ENCODE measurements at regions not wholly inside any gene's neighbourhood (a gene's known extent, or its start where the extent isn't known, plus 50 kb on each side); places are given as distances from the start of the nearest gene placed in this dataset.

DNA sequence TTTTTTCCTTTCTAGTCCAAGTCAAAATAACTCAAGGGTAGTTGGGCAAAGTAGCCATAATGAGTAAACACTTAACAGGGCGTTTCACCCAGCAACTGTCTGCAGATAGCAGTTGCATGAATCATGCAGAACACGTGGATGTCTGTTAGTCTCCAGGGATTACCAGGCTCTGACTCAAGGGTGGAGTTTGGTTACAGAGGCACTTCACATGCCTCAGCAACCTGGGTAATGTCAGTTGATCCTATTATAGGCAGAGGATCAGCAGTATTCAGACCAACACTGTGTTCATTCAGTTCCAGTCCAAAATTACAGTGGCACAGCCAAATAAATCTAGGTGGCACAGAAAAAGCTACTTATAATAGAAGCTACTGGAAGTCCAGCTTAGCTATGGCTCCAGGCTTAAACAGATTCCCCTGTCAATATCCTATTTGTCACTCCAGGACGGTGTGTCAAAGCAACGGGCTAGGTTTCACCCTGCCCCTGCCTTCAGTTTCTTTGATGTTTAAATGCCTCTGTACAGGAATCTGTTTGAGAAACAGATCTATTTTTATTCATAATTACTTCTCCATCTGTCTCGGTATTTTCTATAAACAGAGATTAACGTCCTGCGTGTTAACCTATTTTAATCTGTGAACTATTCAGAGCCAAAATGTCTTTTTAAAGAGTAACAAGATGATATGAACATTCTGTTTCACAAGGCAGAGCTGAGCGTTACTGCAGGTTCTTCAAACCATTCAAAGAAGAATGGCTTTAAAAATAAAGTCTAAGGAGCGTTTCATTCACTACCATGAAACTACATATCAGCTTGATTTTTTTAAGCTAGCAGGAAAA, 162.6 kb upstream of the AKR1E2 start:
- DNase-seq (ENCODE audit: low read depth, low spot score) = peak; percentile 85

DNA sequence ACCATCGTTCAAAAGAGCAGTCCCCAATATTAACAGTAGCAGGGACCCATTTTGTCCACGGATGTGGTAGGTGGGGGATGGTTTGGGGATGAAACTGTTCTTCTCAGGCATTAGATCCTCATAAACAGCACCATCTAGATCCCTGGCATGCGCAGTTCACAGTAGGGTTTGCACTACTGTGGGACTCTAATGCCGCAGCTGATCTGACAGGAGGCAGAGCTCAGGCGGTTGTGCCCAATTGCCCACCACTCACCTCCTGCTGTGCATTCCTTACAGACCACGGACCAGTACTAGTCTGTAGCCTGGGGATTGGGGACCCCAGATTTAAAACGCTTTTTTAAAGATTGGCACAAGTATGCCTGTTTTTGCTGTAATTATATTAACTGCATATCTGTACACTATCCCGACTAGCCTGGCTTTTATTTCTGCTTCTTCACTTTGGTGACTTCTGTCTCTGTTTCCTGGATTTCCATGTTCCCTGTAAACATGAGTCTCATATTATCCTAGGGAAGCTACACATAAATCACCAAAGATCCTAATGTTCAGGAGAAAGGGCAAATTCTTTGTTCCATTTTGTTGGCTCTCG, 163.3 kb upstream of the AKR1E2 start:
- peak; percentile 27 for DNase-seq (ENCODE audit: low read depth, low spot score)

DNA sequence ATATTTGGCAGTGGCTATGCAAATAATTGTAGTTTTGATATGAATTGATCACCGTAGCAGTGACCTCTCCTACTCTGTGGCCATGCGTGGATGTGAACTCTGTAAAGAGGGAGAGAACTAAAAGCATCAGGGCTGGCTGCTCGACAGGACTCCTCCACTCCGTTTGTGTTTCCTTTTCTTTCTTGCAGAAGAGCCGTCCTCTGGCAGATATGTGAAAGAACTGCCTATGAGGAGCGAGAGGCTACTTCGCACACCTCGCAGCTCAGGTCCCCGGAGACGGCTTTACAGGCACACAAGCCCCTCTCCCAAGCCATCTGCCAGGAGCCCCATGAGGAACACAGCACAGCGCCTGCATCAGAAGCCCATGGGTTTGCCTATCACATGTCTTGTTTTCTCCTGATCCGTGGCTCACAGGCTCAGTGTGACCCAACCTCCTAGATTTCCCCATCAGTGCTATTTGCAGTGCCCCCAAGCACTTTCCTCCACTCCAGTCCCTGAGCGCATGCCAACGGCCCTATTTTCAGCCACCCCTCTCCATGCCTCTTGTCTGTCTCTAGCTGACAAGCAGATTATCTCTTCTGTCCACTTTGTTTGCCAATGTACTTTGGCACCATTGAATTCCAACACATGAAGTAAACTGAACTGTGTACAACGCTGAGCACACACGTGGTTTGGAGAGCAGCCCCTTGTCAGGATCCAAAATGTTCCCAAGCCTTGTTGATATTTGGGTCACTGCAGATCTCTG, 164.3 kb upstream of the AKR1E2 start:
- DNase-seq (ENCODE audit: low read depth, low spot score) = peak; percentile 33

DNA sequence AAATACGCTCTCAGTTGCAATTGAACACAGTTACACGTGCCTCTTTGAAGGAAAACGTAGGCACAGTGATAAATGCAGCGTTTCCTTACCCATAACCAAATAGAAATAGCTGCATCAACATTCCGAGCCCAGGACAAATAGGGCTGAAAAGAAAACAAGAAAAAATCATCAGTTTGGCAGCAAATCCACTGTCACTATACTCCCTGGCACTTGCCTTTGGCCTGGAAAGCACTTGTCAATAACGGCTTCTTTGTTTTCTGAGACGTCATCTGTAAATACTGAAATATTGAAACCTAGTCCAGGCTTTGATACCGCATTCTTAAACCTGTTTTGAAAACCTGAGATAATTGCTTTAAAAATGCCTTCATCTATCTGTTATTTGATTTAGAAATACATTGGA, 167.2 kb upstream of the AKR1E2 start:
- no peak for DNase-seq (ENCODE audit: low read depth, low spot score)

DNA sequence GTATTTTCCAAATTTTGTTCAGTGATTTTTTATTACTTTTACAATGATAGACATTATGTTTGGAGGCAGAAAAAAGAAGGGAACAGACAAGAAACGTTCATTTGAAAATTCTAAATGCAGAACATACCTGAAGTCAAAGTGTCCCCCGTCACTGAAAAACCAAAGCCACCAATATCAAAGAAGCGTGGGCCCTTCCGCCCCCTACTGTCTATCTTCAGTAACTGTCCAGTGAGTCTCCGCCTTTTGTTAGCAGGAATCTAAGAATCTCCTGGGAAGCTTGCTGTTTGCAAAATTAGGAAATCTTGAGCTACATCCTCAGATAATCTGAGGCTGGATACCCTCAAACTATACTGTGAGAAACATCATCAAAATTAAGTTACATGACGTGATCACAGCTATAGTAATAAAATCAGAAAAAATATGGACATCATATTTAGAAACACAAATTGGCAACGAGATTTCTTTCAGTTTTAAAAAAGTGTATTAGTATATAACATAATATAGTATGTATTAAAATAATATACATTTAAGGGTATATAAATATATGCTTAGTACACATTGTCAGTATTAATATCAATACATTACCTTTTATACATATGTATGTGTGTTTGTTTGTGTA, 169.3 kb upstream of the AKR1E2 start:
- DNase-seq (ENCODE audit: low read depth, low spot score) = peak; percentile 53

DNA sequence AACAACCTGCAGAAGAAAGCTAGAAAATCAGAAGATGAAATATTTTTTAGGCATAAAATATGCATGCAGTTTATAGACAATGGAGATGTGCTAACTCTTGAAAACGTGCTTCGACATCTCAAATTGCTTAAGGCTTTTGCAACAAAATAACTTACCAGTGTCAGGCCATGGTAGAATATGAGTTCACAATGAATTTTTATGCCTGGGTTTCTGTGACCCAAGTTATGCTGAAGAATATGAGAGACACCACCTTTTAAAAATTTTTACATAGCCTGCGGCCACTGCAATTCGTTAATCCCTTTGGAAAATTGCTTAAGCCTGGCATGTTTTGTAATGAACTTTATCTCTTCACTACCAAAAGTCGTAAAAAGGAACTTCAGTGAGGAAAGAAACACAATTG, 170.1 kb upstream of the AKR1E2 start:
- DNase-seq (ENCODE audit: low read depth, low spot score) = no peak

DNA sequence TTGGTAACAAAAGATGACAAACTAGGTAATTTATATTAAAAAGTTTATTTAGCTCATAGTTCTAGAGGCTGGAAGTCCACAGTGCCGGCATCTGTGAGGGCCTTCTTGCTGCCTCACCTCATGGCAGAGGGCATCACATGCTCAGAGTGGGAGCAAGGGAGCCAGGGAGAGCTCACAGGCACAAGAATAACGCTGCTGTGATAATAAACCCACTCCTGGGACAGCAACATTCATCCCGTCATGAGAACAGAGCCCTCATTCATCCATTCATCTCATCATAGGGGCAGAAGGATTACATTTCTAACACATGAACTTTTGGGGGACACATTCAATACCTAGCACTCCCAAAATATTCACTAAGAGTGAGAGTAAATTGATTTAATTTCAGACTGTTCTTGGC, 170.6 kb upstream of the AKR1E2 start:
- DNase-seq (ENCODE audit: low read depth, low spot score) = no peak

DNA sequence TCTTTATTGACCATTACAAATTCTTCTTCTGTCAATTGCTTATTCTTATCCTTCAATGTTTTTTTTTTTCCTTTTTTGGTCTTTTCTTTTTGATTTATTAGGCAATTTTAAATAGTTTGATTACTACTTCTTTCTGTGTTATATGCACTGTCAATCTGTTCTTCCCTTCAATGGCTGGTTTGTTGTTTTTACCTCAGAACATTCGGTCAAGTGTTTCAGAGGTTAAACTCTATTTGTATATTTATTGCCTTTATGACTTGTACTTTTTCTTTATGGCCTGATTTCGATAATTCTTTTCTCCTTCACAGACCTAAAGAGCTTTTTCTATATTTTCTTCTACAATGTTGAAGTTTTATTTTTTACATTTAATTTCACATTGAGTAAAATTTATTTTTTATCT, 171.5 kb upstream of the AKR1E2 start:
- DNase-seq (ENCODE audit: low read depth, low spot score) = no peak

DNA sequence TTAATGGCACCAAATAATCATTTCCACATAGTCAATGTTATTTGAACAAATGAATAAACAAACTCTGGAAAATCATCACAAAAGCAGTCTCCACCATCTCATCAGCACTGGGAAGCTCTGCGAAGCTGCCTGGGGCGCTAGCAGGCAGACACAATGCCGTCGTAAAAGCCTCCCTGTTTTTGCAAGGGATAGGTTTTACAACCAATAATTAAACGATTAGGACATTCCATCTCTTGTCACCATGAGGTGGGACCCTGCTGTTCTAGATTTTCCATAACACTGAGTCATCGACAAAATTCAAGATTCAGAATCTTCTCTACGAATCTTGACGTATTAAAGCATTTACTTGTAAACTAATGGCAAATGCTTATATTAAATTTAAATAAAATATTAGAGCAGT, 172.8 kb upstream of the AKR1E2 start:
- peak; percentile 79 for DNase-seq (ENCODE audit: low read depth, low spot score)

DNA sequence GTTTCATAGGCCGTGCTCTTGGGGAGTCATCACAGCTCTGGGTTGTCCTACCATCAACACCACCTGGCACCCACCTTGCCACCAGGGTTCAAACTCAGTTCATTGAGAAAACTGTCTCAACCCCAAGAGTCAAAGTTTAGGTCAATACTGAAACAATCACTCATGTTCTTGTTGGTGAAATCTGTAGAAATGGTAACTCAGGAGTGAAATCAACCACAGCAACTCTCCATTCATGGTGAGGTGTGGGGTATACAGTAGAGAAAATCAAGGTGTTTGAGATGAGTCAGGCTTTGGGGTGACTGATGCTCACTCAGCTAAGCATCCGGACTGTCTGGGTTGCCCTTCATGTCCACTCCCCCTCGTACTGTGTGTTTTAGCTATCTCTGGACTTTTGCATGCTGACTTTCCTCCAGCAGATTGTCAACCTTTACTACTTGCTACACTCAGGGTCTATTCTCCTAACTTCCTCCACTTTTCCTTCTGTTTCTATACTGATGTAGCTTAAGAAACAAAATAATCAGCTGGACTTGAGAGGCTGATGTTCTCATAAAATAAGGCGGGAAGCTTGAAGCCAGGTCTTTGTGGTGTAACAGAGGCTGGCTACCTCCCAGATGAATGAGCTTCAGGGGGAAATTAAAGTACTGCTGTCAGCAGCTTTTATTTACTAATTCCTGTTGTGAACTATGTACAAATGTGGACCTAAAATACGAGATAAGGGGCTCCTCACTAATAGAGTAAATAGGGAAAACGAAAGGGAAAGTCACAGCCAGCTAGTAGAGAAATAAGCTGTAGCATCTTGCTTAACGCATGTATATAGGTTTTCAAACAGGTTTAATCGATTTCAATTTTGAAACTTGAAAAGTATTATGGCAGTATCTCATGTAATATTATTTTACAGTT, 173.6 kb upstream of the AKR1E2 start:
- no peak for DNase-seq (ENCODE audit: low read depth, low spot score)

DNA sequence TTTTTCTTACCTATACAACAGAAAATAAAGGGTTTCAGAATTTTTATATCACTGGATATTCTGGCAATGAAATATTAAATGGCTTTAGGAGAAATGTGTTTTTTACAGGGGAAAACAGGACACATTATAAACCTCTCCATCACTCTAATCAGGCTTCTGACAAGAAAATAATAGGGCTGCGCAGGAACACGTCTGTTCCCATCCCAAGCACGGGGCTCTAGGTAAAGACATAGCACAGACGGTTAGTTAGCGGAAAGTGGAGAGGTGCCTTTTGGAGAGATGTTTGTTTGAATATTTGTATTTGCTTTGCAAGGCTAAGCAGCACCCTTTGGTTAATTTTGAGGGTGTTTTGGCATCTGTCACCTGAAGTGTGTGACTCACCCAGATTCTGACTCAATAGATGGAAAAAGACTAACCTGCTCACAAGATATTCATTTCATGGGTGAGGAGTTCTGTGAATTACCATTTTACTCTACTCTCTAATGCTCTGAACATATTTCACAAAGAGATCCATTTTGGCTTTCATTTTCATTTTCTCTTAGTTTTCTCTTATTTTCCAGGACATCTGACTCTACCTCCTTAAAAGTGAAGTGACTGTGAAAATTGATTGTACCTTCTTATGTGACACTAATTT, 174.5 kb upstream of the AKR1E2 start:
- no peak for DNase-seq (ENCODE audit: low read depth, low spot score)

DNA sequence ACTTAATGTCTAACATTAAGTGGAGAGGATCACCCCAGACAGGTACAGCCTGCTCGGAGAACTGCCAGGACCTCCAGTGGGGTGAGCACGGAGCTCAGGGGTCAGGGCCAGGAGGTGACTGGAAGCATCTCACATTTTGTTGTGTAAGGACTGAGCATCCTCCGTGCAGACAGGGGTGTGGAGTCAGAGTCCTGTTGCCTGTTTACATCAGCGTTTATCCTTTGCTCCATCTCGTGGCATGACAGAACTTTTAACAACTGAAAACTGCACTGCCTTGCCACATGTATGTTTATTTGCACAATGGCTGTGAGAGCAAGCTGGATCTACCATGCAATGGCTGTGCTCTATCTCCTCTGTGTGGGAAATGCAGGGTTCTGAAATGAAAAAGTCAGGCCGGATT, 175.4 kb upstream of the AKR1E2 start:
- no peak for DNase-seq (ENCODE audit: low read depth, low spot score)

DNA sequence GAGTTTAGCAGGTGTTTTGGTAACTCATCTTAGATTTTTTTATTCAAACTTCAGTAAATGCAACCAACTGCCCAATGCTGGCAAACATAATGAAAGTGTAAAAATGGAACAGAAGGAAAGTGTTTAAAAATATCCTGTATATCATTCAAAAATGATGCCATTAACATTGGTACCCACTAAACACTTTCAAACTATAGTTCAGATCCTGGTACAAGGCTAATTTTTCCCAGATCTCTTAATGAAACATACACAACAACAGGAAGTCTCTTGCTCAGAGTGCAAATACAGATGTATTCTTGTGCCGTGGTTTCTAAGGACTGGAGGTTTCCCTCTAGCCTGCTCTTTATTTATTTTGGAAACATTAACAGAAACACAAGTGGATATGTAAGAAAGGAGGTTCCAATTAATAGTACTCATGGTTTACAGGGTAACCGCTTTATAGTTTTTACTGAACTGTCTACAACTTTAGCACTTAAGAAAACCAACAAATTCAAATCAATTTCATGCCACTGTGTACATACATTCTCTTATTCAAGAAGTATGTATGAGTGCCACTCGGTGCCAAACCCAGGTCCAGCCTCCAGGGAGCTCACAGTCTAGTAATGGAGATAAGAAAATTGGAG, 176.0 kb upstream of the AKR1E2 start:
- no peak for DNase-seq (ENCODE audit: low read depth, low spot score)

DNA sequence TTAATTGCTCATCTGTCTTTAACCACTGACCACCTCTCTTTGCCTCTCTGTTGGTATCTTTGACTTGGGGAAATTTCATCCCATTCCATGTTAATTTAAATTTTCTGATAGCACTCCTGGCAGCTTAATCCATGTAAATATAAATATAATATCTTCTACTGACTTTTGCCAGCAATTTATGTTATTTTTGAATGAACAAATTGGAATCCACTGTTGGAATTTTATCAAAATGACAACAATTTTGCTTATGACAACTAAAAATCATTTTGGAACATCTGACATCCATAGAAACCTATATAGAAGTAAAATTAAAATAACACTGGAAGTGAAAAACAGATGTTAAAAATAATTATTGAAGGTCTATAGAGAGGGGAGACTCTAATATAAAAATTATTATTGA, 176.5 kb upstream of the AKR1E2 start:
- DNase-seq (ENCODE audit: low read depth, low spot score) = no peak

DNA sequence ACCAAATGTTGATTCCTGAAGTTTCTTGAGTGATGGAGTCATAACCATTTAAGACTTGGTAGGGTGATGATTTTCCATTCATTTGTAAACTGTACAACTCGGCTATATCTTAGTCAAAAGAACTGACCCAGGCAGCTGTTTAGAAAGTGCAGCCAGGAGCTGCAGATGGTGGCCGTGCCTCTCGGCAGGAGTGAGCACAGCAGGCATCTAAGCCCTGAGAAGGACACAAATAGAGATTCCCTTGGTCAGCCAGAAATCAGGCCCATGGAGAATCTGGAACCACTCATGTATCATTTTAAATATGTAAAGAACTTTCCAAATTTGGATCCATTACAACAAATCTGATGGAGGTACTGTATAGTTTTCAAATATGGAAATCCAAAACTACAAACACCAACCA, 177.0 kb upstream of the AKR1E2 start:
- DNase-seq (ENCODE audit: low read depth, low spot score) = no peak

DNA sequence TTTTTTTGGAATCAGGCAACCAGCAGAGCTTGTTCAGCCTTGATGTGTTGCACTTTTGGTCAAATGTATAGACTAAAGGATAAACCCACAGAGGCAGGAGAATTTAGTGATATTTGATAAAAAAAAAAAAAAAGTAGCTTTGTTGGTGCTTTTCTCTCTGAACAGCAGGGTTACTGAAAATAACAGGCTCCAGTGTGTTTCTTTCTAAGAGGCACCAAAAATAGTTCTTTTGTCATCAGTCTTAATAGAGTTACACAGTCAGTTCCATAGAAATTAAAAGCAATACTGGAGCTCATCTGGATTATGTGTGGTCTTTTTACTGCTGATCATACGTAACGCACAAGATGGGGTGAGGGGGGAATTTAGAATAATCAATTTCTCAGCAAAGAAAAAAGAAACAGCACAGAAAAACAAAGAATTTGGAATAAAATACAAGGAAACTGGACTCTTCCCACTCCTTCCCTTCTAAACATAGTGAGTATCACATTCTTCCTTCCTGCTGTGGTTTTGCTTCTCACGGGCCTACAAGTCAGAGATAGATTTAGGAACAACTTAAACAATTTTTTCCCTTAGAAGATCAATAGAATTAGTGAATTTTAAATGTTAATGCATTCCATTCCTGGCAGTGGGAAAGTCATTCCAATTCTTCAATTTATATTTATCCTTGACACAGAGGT, 178.8 kb upstream of the AKR1E2 start:
- no peak for DNase-seq (ENCODE audit: low read depth, low spot score)

DNA sequence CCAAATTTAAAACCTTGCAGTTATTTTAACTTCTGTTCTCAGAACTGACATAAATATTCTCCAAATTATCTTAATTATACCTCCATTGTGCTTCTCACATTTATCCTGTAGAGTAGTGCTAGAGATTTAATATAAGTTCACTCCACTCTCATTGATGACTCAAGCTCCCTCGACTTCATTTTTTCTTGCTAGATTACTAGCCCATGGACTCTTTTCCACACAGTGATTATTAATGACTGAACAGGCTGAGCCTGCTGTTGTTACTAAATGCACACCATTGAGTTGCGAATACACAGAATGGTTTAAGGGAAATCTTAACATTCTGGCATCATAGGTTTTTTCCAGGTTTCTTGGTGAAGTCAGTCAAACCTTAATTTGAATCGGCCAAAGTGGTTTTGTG, 179.5 kb upstream of the AKR1E2 start:
- DNase-seq (ENCODE audit: low read depth, low spot score) = no peak

DNA sequence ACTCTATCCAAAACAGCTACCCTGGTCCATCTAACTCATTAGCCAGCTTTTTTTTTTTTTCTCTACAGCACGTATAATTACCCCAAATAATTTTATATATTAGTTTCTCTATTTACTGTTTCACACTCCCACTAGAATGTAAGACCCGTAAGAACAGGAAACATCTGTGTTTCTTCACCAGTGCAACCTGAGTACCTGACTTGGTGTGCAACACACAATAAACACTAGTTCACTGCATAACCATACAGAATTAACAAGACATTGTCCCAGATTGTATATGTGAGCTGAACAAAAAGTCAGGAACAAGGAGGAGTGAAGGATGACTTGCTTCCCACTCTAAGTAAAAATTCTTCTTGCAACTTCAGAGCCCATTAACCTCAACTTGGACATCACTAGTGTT, 180.2 kb upstream of the AKR1E2 start:
- DNase-seq (ENCODE audit: low read depth, low spot score) = no peak

DNA sequence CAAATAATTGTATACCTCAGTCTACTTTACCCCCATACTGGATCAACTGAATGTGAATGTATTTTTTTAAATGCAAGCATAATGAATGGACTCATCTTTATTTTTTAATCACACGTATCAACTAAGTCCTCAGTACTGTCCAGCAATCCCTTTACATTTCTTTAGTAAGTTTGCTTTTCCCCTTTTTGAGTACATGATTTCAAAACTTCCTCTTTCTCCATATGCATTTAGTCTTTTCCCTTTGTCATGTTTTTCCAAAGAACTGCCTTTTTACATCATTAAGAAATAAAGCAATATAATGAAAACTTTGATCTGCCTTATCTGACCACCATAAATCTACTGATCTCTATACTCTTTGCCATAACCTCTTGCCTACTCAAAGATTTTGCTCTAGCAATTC, 182.5 kb upstream of the AKR1E2 start:
- no peak for DNase-seq (ENCODE audit: low read depth, low spot score)

DNA sequence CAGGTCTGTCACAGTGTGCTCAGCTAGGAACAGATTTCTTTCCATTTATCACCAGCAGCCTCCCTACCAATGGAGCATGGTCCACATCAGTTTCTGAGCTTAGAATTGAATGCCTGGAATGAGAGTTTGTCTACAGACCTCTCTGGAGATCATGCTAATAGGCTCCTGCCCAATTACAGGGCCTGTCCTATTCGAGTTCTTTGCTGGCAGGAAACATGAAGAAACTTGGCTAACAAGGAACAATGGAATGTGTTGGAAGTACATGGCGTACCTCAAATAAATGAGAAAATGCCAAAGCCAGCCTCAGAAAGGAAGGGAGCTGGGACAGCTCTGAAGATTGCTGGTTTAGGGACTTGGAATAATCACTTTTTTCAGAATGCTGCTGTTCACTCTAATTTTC, 186.0 kb upstream of the AKR1E2 start:
- DNase-seq (ENCODE audit: low read depth, low spot score) = no peak
